Ishikawa (cell line): ENCODE measurements at regions not wholly inside any gene's neighbourhood (a gene's known extent, or its start where the extent isn't known, plus 50 kb on each side); places are given as distances from the start of the nearest gene placed in this dataset.

Experiments used
- CEBPB ChIP-seq: IDR thresholded peaks from 2 replicates; pipeline ENCODE4 v1.6.1; 2012
- CREB1 ChIP-seq: IDR thresholded peaks from 2 replicates; pipeline ENCODE4 v1.6.1; 2012; ENCODE audit warnings: low read depth
- EGR1 ChIP-seq: IDR thresholded peaks from 2 replicates; pipeline ENCODE4 v1.6.1; 2012
- EP300 ChIP-seq: IDR thresholded peaks from 2 replicates; pipeline ENCODE4 v1.6.1; 2012; ENCODE audit warnings: borderline replicate concordance
- FOXM1 ChIP-seq: IDR thresholded peaks from 2 replicates; pipeline ENCODE4 v1.6.1; 2012; ENCODE audit warnings: low read depth, borderline replicate concordance
- NFIC ChIP-seq: IDR thresholded peaks from 2 replicates; pipeline ENCODE4 v1.6.1; 2012
- RAD21 ChIP-seq: IDR thresholded peaks from 2 replicates; pipeline ENCODE4 v1.6.1; 2012; ENCODE audit warnings: low read depth
- TAF1 ChIP-seq: IDR thresholded peaks from 2 replicates; pipeline ENCODE4 v1.6.1; 2012; ENCODE audit warnings: low read depth, mild to moderate bottlenecking
- TCF12 ChIP-seq: IDR thresholded peaks from 2 replicates; pipeline ENCODE4 v1.6.1; 2012; ENCODE audit warnings: low read depth
- TEAD4 ChIP-seq: IDR thresholded peaks from 2 replicates; pipeline ENCODE4 v1.6.1; 2012
- YY1 ChIP-seq: IDR thresholded peaks from 2 replicates; pipeline ENCODE4 v1.6.1; 2012; ENCODE audit warnings: low read depth
- ZBTB7A ChIP-seq: IDR thresholded peaks from 2 replicates; pipeline ENCODE4 v1.6.1; 2012; ENCODE audit warnings: low read depth
- TF ChIP-seq, protein P1 (sequence below): IDR thresholded peaks from 2 replicates; pipeline ENCODE4 v1.6.1; 2012
- TF ChIP-seq, protein P2 (sequence below): IDR thresholded peaks from 2 replicates; pipeline ENCODE4 v1.6.1; 2012; ENCODE audit warnings: low read depth, mild to moderate bottlenecking
- TF ChIP-seq, protein P3 (sequence below): IDR thresholded peaks from 2 replicates; pipeline ENCODE4 v1.6.1; 2012

DNA sequence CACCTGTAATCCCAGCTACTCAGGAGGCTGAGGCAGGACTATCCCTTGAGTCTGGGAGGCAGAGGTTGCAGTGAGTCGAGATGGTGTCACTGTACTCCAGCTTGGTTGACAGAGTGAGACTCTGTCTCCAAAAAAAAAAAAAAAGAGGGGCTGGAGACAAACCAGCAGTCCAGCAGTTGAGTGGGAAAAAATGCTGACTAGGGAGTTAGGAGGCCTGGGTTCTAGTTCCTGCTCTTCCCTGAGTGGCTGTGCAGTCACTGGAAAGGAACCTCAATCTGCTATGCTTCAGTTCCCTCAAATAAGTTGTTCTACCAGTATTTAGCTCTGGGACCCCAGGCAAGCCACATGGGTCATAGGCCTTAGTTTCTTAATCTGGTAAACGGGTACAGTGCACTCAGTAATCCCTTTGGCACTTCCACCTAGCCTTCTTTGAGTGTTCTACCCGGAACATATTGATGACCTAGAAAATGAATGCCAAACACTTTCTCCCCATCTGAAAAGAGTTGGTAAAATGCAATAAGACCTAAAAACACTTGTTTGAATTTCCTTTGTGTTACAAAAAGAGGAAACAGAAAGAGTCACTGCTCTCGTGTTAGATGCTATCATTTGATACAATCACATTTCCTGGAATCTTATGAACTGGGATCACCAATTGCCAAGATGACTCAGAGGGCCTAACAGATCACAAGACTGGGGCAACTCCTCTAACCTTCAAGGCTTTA is 99.3 kb upstream of the EGFL6 start:
- no peak for TF ChIP-seq TCF12
- no peak for TF ChIP-seq TAF1
- TF ChIP-seq, protein P1, sequence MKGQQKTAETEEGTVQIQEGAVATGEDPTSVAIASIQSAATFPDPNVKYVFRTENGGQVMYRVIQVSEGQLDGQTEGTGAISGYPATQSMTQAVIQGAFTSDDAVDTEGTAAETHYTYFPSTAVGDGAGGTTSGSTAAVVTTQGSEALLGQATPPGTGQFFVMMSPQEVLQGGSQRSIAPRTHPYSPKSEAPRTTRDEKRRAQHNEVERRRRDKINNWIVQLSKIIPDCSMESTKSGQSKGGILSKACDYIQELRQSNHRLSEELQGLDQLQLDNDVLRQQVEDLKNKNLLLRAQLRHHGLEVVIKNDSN: no peak
- no peak for TF ChIP-seq EGR1
- TF ChIP-seq, protein P2, sequence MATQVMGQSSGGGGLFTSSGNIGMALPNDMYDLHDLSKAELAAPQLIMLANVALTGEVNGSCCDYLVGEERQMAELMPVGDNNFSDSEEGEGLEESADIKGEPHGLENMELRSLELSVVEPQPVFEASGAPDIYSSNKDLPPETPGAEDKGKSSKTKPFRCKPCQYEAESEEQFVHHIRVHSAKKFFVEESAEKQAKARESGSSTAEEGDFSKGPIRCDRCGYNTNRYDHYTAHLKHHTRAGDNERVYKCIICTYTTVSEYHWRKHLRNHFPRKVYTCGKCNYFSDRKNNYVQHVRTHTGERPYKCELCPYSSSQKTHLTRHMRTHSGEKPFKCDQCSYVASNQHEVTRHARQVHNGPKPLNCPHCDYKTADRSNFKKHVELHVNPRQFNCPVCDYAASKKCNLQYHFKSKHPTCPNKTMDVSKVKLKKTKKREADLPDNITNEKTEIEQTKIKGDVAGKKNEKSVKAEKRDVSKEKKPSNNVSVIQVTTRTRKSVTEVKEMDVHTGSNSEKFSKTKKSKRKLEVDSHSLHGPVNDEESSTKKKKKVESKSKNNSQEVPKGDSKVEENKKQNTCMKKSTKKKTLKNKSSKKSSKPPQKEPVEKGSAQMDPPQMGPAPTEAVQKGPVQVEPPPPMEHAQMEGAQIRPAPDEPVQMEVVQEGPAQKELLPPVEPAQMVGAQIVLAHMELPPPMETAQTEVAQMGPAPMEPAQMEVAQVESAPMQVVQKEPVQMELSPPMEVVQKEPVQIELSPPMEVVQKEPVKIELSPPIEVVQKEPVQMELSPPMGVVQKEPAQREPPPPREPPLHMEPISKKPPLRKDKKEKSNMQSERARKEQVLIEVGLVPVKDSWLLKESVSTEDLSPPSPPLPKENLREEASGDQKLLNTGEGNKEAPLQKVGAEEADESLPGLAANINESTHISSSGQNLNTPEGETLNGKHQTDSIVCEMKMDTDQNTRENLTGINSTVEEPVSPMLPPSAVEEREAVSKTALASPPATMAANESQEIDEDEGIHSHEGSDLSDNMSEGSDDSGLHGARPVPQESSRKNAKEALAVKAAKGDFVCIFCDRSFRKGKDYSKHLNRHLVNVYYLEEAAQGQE: no peak
- no peak for TF ChIP-seq ZBTB7A
- no peak for TF ChIP-seq TEAD4
- no peak for TF ChIP-seq FOXM1
- TF ChIP-seq, protein P3, sequence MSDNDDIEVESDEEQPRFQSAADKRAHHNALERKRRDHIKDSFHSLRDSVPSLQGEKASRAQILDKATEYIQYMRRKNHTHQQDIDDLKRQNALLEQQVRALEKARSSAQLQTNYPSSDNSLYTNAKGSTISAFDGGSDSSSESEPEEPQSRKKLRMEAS: no peak
- no peak for TF ChIP-seq EP300
- TF ChIP-seq YY1: no peak
- TF ChIP-seq NFIC: no peak

DNA sequence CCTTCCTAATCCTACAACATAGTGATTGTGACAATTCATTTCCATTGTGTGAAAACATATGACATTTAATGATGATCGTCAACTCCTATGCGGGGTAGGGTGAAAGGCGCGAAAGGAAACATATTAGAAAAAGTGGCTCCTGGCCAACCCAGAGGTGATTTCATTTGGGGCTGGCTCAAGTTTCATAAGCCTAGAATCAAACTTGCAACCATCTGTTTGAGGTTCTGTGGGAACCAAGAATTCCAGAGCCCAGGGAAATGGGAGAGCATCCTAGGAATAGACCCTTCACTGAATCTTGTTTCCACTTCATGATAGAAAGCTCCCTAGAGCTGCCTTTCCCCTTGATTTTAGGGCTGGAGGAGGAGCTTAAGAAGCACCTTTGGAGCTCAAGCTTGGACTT is 101.3 kb upstream of the EGFL6 start:
- TF ChIP-seq, protein P3: no peak
- TF ChIP-seq YY1 (no peak), NFIC (no peak), ZBTB7A (no peak), EGR1 (no peak), RAD21 (no peak), TEAD4 (no peak), EP300 (no peak), TAF1 (no peak)
- TF ChIP-seq, protein P1: no peak
- TF ChIP-seq, protein P2: no peak

DNA sequence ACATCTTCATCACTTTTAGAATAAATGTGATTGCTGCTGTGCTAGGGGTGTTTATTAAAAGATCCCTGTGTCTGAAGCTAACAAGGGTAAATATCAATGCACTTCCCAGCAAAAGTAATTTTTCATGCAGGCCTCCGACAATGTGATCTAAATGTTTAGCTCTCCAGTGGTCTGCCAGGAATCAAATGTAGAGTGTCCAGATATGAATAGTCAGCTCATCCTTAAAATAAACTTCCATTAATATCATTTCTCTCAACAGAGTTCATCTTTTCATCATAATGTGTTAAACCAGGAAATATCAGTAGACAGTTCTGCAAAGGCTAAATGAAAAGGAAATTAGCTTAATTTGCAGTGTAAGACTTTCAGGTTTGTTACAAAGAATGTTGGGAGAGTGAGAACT is 102.2 kb upstream of the EGFL6 start:
- TF ChIP-seq TAF1: no peak
- no peak for TF ChIP-seq FOXM1
- TF ChIP-seq CEBPB: no peak
- TF ChIP-seq TEAD4: no peak
- TF ChIP-seq TCF12: no peak
- TF ChIP-seq, protein P2: no peak
- TF ChIP-seq EP300: no peak
- TF ChIP-seq ZBTB7A: no peak

DNA sequence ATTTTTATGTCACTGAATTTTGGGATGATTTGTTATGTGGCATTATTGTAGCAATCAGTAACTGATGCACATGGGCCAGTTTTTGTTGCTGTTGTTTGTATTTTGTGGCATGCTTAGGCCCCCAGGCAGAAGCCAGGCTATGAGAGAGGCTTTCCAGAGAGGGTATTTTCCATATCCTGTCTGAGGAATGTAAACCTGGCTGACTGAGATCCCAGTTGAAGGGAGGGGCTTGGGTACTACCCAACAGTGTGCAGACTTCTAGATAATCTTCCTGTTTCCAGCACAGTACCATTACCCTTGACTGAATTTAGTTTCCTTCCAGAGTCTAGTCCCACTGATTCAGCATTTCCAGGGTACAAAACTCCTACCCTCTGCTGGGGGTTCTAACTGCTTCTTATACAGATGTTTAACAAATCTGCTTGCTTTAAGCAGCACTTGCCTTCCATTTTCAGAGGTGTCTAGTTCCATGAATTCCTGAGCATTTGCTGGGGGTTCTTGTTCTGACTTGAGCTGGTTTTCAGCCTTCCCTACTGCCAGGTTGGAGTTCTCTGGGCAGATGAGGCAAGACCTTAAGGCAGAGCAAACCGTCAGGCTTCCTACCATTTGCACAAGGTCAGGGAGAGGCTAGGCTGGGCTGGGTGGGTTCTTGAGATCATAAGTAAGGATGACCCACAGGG is 104.7 kb upstream of the EGFL6 start:
- TF ChIP-seq RAD21: no peak
- no peak for TF ChIP-seq CREB1
- TF ChIP-seq TAF1: no peak
- TF ChIP-seq, protein P3: no peak
- no peak for TF ChIP-seq TCF12
- TF ChIP-seq ZBTB7A: no peak
